IMR-90 (cell line): ENCODE measurements at regions not wholly inside any gene's neighbourhood (a gene's known extent, or its start where the extent isn't known, plus 50 kb on each side); places are given as distances from the start of the nearest gene placed in this dataset.

Experiments used
- ATAC-seq: fragments of 200-7000 bp; cut with Tn5 transposase; 2 replicates; pipeline ENCODE4 v1.9.1; 2020; ENCODE audit warnings: low read depth, mild to moderate bottlenecking, moderate library complexity
- BruUV-seq: library from RNA; stranded (reverse); fragments of 400-500 nt; replicated peaks from 2 replicates; lab custom pipeline; 2021; lab: Mats Ljungman, UMichigan
- CTCF ChIA-PET: fragments of 300-600 bp; formaldehyde crosslinking; extraction: SDS; loops from one replicate; lab custom pipeline; 2021; ENCODE audit warnings: antibody characterized with exemption; lab: Yijun Ruan, JAX
- POLR2A ChIA-PET: fragments of 300-600 bp; sonication (Branson Sonifier 250); formaldehyde crosslinking; loops from one replicate; lab custom pipeline; 2022; ENCODE audit warnings: antibody characterized with exemption; ENCODE audit not compliant: unreplicated experiment; lab: Charles Lee
- DNase-seq: peaks from one replicate; pipeline ENCODE4 v3.0.0; 2013
- H2AFZ ChIP-seq: replicated peaks from 2 replicates; pipeline ENCODE3; 2013; ENCODE audit warnings: low read length, mild to moderate bottlenecking; ENCODE audit not compliant: poor library complexity
- H2AK5ac ChIP-seq: 2 replicates; pipeline ENCODE4 v1.6.1; 2013; ENCODE audit warnings: low read depth, low read length, inconsistent platforms
- H2AK9ac ChIP-seq: replicated peaks from 2 replicates; pipeline ENCODE3; 2013; ENCODE audit warnings: mild to moderate bottlenecking, low read depth, low read length, moderate library complexity; ENCODE audit not compliant: poor library complexity
- H2BK120ac ChIP-seq: 2 replicates; pipeline ENCODE4 v1.6.1; 2013; ENCODE audit warnings: low read depth, low read length, inconsistent platforms
- H2BK15ac ChIP-seq: 3 replicates; pipeline ENCODE4 v1.6.1; 2013; ENCODE audit warnings: low read depth, low read length, inconsistent platforms
- H2BK20ac ChIP-seq: 2 replicates; pipeline ENCODE4 v1.6.1; 2013; ENCODE audit warnings: low read depth, mild to moderate bottlenecking, inconsistent platforms, low read length, moderate library complexity
- H2BK5ac ChIP-seq: 2 replicates; pipeline ENCODE4 v1.6.1; 2013; ENCODE audit warnings: mild to moderate bottlenecking, low read depth, low read length, inconsistent platforms; ENCODE audit not compliant: poor library complexity, severe bottlenecking
- H3K14ac ChIP-seq: replicated peaks from 2 replicates; pipeline ENCODE4 v1.6.1; 2013; ENCODE audit warnings: low read depth, low read length, inconsistent platforms
- H3K18ac ChIP-seq: 2 replicates; pipeline ENCODE4 v1.6.1; 2013; ENCODE audit warnings: low read depth, low read length, control low read depth
- H3K23ac ChIP-seq: 2 replicates; pipeline ENCODE4 v1.6.1; 2013; ENCODE audit warnings: low read depth, low read length, inconsistent platforms
- H3K27ac ChIP-seq: 2 replicates; pipeline ENCODE4 v1.5.1; 2013; ENCODE audit warnings: mild to moderate bottlenecking, control low read depth, low read length; ENCODE audit not compliant: insufficient read depth
- H3K27me3 ChIP-seq: 2 replicates; pipeline ENCODE4 v1.6.1; 2013; ENCODE audit warnings: low read length; ENCODE audit not compliant: control insufficient read depth, insufficient read depth
- H3K36me3 ChIP-seq: 2 replicates; pipeline ENCODE4 v1.6.1; 2013; ENCODE audit warnings: low read length, mixed read lengths; ENCODE audit not compliant: control insufficient read depth, insufficient read depth
- H3K4ac ChIP-seq: 2 replicates; pipeline ENCODE4 v1.6.1; 2013; ENCODE audit warnings: low read depth, low read length, inconsistent platforms
- H3K4me1 ChIP-seq: 2 replicates; pipeline ENCODE4 v1.6.1; 2013; ENCODE audit warnings: low read length, mixed read lengths; ENCODE audit not compliant: control insufficient read depth, insufficient read depth
- H3K4me2 ChIP-seq: 2 replicates; pipeline ENCODE4 v1.6.1; 2013; ENCODE audit warnings: low read depth, mild to moderate bottlenecking, control low read depth, low read length, moderate library complexity
- H3K4me3 ChIP-seq: 2 replicates; pipeline ENCODE4 v1.5.1; 2013; ENCODE audit warnings: low read depth, mild to moderate bottlenecking, control low read depth, low read length, moderate library complexity; ENCODE audit not compliant: insufficient read depth
- H3K56ac ChIP-seq: 2 replicates; pipeline ENCODE4 v1.6.1; 2013; ENCODE audit warnings: low read length, inconsistent platforms; ENCODE audit not compliant: insufficient read depth; ENCODE audit errors: extremely low read depth
- H3K79me1 ChIP-seq, 2 experiments: 2 replicates each; pipeline ENCODE4 v1.6.1; 2013; ENCODE audit warnings: low read length in 2 of 2, inconsistent platforms in 1 of 2, low read depth in 1 of 2
- H3K9ac ChIP-seq: 2 replicates; pipeline ENCODE4 v1.6.1; 2013; ENCODE audit warnings: low read depth, low read length, control low read depth
- H3K9me1 ChIP-seq: 2 replicates; pipeline ENCODE4 v1.6.1; 2013; ENCODE audit warnings: low read length, inconsistent platforms; ENCODE audit not compliant: insufficient read depth
- H3K9me3 ChIP-seq: 2 replicates; pipeline ENCODE4 v1.6.1; 2013; ENCODE audit warnings: low read length; ENCODE audit not compliant: control insufficient read depth, insufficient read depth
- H4K20me1 ChIP-seq: 2 replicates; pipeline ENCODE4 v1.6.1; 2013; ENCODE audit warnings: low read length, inconsistent platforms; ENCODE audit not compliant: insufficient read depth
- H4K5ac ChIP-seq: 2 replicates; pipeline ENCODE4 v1.6.1; 2013; ENCODE audit warnings: mild to moderate bottlenecking, low read depth, low read length, control low read depth
- H4K8ac ChIP-seq, 2 experiments: 2 replicates each; pipeline ENCODE4 v1.6.1; 2013; ENCODE audit warnings: low read depth in 2 of 2, low read length in 2 of 2, control low read depth in 1 of 2, inconsistent platforms in 1 of 2
- H4K91ac ChIP-seq: 2 replicates; pipeline ENCODE4 v1.6.1; 2013; ENCODE audit warnings: low read depth, low read length, inconsistent platforms; ENCODE audit not compliant: insufficient read depth
- MAFK ChIP-seq: IDR thresholded peaks from 2 replicates; pipeline ENCODE4 v1.6.1; 2012; ENCODE audit warnings: low read depth, low read length, improper control_type of control experiment
- SMC3 ChIP-seq: fragments of 150-350 bp; IDR thresholded peaks from 2 replicates; pipeline ENCODE4 v1.6.1; 2016; ENCODE audit warnings: low read depth, mild to moderate bottlenecking, antibody characterized with exemption, low read length, moderate library complexity
- WGBS, 2 experiments: methylation state at CpG; one replicate each; pipeline versions ENCODE4 v1.1.5 to v1.1.7; 2013; ENCODE audit warnings: missing lambda C conversion rate in 2 of 2; ENCODE audit not compliant: insufficient read length in 1 of 2; ENCODE audit errors: extremely low coverage in 2 of 2; 5-methylcytosine and 5-hydroxymethylcytosine counted together
- dilution Hi-C: fragments of 300-500 bp; cut with HindIII; formaldehyde crosslinking; loops from one replicate; pipeline ENCODE4 v1.14.3; 2018; ENCODE audit warnings: low sequenced_read_pairs; ENCODE audit not compliant: unreplicated experiment
- in situ Hi-C: fragments of 300-500 bp; cut with MboI; formaldehyde crosslinking; loops from 3 replicates; pipeline ENCODE4 v1.14.3; 2019; ENCODE audit warnings: low sequenced_read_pairs, inconsistent platforms, mixed read lengths
- intact Hi-C: fragments of 100-400 bp; cut with micrococcal nuclease; formaldehyde crosslinking; loops from 2 replicates; pipeline ENCODE4 v1.10.0; 2022

GRCh38 chr15:95111969-95112368, 880.6 kb downstream of the MCTP2 start:
- Histone ChIP-seq H3K4me1 (no peaks in the 10 kb centered on the region), H2AK9ac (no peak overlapping the region), H2BK20ac (no peak overlapping the region), H2BK5ac (no peak overlapping the region), H3K14ac (no peak overlapping the region), H4K91ac (no peak overlapping the region), H3K4me3 (no peak overlapping the region), H2BK15ac (no peak overlapping the region), H3K4me2 (no peak overlapping the region), H3K36me3 (no peaks in the 10 kb centered on the region), H2AK5ac (no peak overlapping the region), H3K9me3 (no peaks in the 10 kb centered on the region), H4K5ac (no peak overlapping the region), H3K9ac (no peak overlapping the region), H3K27me3 (no peaks in the 10 kb centered on the region), H2BK120ac (no peak overlapping the region), H2AFZ (no peak overlapping the region), H3K23ac (no peak overlapping the region), H4K20me1 (no peaks in the 10 kb centered on the region), H3K56ac (no peak overlapping the region), H3K4ac (no peak overlapping the region), H3K18ac (no peak overlapping the region), H3K27ac (no peak overlapping the region), H3K79me1 (no peaks in the 10 kb centered on the region), H4K8ac (no peak overlapping the region), H3K9me1 (no peaks in the 10 kb centered on the region)
- intact Hi-C loops, result no loop called here
- no peak for ATAC-seq
- TF ChIP-seq SMC3, result no peak
- TF ChIP-seq MAFK, result no peak
- CTCF ChIA-PET, result no interaction called here
- no peak for DNase-seq
- dilution Hi-C loops, result no loop called here
- no TSS peak for BruUV-seq
- POLR2A ChIA-PET, result no interaction called here
- in situ Hi-C loops, result no loop called here
- 93% methylated on average over 4 of the region's 5 CpGs; no CpG with 5 or more reads in 1 of the 2 experiments for WGBS, 2 experiments
